ENCODE measurements at regions not wholly inside any gene's neighbourhood (a gene's known extent, or its start where the extent isn't known, plus 50 kb on each side); places are given as distances from the start of the nearest gene placed in this dataset.

DNA sequence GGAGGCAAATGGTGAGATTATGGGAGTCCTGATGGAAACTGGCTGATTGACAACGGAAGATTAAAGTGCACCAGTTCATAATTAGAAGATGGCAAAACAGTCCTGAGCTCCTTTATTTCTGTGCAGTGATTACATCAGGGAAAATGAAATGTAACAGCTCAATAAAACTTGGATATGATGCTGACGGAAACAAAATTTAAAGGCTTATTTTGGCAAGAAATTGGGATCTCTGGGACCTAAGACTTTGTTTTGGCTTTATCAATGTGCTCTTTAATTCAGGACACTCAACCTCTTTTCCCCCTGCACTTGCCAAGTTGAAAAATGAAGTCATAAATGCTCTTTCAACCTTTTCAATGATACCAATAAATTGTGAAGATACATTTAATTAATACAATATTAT is 226.8 kb downstream of the C6orf118 start:
- DNase-seq (ENCODE audit: low read depth in 3 of 3) = no peak

DNA sequence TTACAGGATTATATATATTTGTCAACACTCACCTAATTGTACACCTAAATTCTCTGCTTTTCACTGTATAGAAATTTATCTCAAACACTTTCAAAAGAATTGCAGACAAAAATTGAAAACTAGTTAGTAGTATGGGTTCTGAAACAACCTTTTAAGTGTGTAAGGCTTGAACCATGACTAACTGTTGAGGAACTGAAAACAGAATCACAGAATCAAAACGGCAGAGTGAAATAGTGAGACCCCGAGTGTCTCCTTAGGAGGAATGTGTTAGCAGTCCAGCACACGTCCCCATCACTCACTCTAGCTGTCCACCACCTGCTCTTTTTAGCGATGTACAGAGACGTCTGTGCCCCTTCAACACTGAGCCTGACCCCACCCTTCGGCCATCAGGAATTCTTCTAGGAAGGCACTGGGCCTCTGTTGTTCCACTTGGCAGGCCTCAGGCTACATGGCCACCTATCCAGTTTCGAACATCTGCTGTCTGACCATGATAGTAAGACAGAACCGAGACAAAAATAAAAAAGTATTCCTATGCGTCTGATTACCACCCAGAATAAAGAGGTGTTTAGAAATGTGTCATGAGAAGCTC is 227.4 kb downstream of the C6orf118 start:
- no peak for DNase-seq (ENCODE audit: low read depth in 3 of 3)

DNA sequence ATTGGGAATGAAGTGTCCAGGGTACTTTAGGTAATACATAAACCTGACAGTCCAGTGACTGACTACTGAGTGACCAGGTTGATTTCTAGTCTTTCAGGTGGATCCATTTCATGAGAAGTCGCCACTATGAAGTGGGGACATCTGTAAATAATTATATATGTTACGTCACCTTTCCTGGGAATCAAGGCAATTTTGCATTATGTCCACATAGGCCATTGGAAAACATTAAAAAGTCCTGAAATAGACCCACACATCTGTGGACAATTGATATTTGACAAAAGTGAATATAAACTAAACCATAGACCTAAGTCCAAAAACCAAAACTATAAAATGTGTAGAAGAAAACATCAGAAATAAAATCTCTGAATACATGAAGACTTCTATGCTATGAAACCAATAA is 231.5 kb downstream of the C6orf118 start:
- DNase-seq (ENCODE audit: low read depth in 3 of 3) = no peak

DNA sequence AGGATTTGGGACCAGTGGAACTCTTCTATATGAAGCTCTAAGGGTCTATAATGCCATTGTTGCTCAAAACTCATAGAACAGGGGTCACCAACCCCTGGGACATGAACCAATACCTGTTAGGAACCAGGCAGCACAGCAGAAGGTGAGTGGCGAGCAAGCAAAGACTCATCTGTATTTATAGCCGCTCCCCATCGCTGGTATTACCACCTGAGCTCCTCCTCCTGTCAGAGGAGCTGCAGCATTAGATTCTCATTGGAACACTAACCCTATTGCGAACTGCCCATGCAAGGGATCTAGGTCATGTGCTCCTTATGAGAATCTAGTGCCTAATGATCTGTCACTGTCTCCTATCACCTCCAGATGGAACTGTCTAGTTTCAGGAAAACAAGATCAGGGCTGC is 237.5 kb downstream of the C6orf118 start:
- no peak for DNase-seq (ENCODE audit: low read depth in 3 of 3)

DNA sequence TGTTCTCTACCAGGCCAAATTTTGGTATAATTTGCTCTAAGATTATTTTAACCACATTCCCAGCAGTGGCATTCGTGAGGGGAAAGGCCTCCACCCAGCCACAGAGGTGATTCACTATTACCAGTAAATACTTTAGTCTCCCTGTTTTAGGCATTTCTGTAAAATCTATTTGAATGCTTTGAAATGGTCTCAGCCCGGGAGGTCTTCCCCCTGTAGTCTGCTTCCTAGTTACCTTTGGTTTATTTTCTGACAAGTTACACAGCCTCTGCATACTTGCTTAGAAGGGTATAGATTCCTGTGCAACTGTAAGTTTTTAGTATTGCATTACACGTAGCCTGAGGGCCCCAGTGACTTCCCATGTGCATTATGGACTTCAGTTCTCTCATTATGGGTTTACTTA is 248.7 kb downstream of the C6orf118 start:
- DNase-seq (ENCODE audit: low read depth in 3 of 3) = no peak

DNA sequence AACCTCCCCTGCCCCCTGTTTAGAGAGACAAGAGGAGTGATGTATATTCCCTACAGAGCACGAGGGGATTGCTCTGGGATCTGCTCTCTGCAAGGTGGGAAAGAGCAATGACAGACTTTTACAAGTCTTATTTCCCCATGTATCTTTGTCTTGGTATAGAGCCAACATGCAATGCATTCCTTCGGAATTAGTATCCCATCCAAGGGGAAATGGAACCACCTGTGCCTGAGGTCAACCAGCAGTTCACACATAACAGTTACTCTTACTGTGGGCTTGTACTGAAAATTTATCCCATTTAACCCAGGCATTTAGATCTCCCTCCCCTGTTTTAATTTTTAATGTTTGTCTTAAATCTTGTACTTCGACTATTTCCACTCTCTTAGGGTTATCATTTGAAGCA is 250.4 kb downstream of the C6orf118 start:
- DNase-seq (ENCODE audit: low read depth in 3 of 3) = no peak

DNA sequence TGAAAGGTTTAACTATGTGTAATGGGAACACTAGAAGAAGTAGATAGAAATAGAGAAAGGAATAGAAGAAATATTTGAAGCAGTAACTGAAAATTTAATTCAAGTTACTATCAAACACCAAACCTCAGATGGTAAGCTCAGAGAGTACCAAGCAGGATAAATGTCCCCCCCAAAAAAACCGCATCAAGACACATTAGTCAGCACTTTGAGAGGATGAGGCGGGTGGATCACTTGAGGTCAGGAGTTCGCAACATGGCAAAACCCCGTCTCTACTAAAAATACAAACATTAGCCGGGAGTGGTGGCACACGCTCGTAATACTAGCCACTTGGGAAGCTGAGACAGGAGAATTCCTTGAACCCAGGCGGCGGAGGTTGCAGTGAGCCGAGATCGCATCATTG is 253.1 kb downstream of the C6orf118 start:
- no peak for DNase-seq (ENCODE audit: low read depth in 3 of 3)

DNA sequence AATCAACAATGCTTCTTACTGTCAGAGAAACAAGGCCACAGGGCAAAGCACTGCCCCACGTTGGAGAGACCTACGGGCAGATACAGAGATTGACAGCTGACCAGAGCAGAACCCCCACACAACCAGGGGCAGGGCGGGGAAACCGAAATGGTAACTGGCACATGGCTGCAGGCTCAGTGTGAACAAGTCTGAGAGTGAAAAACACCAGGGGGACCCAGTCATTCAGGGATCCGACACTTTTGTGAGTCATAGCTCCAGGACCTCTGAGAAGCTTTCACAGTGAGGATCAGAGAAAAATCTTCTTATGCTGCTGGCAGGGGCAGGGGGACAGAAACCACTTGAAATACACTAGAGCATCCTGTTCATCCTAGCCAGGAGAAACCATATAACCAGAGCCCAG is 254.2 kb downstream of the C6orf118 start:
- no peak for DNase-seq (ENCODE audit: low read depth in 3 of 3)

DNA sequence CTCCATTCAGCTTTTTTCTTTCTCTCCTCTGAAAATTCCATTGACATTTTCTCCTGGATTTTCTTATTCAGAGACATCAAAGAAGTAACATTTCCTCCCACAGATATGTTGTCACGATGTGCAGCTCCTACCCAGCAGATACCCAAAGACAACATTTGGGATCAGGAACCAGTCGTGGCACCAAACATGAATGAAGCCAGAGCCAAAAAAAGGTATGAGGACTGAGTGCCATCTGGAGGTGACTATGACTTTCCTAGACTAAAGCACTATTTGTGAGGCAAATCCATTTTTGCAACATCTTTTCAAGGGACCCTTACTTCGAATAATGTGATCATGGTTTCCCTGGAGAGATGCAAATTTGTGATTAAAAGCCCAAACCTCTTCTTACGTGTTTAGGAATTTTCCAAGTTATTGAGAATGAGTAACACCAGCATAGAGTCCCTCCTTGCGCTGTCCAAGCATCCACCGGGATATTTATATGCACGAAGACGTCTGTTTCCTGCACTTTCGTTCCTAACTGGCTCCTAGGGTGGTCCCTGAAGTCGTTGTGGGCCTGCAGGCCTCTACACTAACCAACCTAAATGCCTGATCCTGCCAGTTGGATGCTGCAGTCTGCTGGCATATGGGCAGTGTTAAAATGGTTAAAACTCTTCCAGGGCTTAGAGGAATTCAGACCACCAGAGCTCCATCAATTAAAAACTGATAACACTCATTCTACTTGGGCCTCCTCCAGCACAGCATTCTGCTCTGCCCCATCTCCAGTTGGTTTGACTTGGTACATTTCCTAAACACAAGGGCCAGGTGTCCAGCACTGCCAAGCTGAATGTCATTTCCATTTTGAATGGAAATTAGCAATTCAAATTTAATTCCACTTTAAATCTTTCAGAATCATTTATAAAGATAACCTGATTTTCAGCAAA is 256.6 kb downstream of the C6orf118 start:
- DNase-seq (ENCODE audit: low read depth in 3 of 3) = no peak

DNA sequence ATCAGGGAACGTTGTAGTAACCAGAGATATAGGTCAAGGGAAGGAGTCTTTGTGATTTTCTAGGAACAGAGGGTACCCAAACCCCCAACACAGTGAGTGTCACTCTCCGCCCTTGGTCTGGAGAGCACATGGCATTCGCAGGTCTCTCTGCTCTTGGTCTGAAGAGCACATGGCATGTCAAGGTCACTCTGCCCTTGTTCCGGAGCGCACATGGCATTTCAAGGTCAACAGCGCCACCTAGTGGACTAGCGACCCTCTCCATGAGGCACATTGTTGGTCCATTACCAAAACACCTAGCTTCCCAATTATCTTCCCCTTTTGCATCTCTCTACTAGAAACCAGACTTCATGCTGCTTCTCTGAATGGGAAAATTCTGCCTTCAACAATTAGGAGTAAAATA is 260.0 kb downstream of the C6orf118 start:
- DNase-seq (ENCODE audit: low read depth in 3 of 3) = no peak

DNA sequence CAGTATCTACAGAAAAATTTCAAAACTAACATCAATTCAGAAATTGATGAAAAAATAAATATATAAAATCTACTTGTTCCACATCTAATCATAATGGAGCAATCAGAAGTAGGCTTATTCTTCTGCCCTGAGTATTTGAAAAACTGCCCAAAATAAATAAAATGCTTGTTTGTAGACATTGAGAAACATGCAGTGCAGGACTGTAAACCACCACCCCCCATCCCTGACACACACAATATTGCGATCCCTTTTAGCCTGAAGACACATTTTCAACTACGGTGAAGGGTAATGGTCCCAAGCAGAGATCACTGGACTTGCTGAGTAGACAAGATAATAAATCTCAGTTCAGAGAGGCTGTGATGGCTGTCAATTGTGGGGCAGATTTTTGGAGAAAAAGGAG is 261.5 kb downstream of the C6orf118 start:
- no peak for DNase-seq (ENCODE audit: low read depth in 3 of 3)

DNA sequence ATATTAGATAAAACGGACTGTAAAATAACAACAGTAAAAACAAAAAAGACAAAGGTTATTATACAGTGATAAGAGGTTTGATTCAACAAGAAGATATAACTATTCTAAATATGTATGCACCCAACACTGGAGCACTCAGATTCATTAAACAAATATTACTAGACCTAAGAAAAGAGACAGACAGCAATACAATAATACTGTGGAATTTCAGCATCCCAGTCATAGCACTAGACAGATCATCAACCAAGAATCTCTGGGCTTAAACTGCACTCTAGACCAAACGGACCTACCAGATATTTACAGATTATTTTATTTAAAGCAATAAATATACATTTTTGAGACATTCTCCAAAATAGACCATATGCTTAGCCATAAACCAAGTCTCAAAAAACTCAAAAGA is 263.8 kb downstream of the C6orf118 start:
- DNase-seq (ENCODE audit: low read depth in 3 of 3) = no peak

DNA sequence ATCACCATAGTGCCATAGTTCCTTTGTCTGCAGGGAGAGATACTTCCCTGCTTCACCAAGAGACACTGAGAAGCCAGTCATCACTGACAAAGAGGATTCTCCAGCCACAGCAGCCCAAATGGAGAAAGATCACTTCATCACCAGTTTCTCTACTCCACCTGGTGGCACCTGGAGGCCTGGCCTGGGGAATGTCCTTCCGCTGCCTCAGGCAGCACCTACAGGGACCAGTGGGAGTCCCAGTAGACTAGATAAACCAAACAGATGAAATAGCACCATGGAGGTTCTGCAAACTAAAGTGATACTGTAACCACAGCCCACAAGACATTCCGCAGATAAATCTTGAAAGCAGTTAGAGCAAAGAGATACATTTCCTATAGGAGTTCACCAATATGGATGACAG is 266.5 kb downstream of the C6orf118 start:
- DNase-seq (ENCODE audit: low read depth in 3 of 3) = no peak

DNA sequence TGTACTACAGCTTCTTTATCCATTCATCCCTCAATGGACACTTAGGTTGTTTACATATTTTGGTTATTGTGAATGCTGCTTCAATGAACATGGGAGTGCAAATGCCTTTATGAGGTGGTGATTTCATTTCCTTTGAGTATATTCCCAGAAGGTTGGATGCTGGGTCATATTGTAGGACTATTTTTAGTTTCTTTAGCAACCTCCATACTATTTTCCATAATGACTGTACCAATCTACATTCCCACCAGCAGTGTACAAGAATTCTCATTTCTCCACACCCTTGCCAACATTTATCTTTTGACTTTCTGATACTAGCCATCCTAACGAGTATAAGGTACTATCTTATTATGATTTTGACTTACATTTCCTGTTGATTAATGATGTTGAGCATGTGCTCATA is 269.0 kb downstream of the C6orf118 start:
- DNase-seq (ENCODE audit: low read depth in 3 of 3) = no peak

DNA sequence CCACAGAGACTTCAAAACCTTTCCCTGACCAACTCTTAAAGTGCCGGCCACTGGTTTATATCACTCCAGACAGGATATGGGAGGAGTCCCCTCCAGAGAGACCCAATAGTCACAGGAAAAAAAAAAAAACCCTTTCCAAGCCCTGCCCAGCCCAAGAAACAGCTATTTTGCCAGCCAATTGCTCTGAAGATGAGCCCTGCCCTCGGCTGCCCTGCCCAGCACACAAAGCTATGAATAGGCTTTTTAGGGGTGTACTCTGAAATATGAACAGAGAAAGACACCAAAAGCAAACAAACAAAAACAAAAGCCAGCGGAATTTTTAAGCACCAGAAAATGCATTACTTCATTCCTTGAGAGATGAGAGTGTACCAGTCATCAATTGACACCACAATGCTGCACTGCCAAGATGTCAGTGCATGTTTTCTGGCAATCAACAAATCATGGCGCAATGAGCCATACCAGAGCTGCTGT is 275.1 kb downstream of the C6orf118 start:
- no peak for DNase-seq (ENCODE audit: low read depth in 3 of 3)

DNA sequence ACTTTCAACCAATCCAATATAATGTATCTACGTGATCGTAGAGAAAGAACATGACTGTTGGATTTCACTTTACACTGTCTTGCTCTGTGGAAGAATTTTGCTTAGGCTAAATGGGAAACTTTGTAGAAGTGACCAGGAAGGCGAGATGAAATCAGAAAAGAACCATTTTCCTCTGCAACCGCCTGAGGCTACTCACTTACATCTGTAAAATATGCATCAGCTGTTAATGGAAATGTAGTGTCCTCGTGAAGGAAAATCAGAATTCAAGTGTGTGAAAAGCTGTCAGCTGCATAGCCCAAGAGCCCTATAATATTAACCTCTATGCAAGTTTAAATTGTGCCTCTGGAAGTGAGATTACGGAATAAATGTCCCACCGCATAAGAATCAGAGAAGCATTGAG is 277.9 kb downstream of the C6orf118 start:
- no peak for DNase-seq (ENCODE audit: low read depth in 3 of 3)

DNA sequence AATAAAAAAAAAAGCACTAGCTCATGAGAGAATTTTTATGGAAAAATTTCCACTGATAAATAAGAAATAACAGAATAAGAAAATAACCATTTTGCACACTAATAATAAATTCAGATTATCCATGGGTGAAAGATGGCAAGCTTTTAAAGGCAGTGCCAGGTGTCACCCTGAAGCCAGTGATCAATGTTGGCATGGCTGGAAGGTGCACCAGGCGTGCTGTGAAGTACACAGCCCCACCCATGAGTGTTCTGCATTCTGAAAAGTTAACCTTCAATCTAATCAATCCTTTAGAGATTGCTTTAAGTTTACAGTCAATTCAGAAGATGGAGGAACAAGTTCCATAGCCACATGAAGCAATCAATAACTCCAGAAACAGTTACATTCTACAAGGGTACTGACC is 284.4 kb downstream of the C6orf118 start:
- no peak for DNase-seq (ENCODE audit: low read depth in 3 of 3)

DNA sequence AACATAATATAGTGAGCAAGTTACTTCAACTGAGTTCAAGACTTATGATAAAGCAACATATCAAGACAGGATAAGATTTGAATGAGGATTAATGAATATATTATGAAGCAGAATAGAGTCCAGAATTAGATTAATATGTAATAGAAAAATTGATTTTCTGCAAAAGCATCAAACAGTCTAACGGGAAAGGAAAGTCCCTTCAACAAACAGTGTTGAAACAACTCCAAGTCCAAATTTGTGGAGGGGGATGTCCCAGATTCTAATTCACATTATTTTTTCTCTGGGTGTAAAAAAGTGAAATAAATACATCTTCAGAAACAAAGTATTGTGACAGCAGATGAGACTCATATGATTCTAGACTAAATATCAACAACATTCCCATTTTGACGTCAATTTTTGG is 289.7 kb downstream of the C6orf118 start:
- DNase-seq (ENCODE audit: low read depth in 3 of 3) = no peak

DNA sequence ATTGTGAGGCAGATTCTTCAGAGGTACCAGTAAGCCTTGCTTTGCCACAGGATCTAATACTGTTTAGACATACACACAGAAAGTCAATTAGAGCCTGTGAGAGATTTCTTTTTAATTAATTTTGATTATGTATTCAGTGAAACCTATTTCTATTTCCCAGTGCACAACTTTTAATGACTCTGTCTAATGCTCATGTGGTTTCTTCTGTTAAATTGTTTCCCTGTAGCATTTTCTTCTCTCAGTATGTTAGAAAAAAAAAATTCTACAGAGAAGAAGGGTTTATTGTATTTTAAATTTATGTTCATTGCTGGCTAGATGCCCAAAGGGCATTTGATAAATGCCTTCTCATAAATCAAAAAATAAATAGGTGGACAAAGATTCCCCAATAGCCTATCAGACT is 293.7 kb downstream of the C6orf118 start:
- DNase-seq (ENCODE audit: low read depth in 3 of 3) = no peak

DNA sequence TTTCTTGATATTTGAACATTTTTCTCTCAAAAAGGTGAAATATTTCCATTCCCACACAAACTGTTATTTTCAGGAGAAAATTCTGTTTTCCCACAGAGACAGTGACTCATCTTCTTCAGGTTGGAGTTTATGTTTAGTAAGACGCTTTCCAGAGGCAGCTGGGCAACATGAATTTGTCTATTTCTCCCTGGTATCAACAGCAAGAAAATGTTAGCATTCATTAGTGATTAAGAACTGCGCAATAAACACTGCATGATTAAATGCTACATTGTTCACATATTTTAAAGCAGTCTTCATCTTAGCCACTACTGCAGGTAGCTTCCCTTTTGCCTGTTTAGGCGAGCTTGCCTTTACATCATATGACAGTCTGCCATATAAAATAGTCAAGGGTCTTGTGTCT is 295.7 kb downstream of the C6orf118 start:
- DNase-seq (ENCODE audit: low read depth in 3 of 3) = no peak

DNA sequence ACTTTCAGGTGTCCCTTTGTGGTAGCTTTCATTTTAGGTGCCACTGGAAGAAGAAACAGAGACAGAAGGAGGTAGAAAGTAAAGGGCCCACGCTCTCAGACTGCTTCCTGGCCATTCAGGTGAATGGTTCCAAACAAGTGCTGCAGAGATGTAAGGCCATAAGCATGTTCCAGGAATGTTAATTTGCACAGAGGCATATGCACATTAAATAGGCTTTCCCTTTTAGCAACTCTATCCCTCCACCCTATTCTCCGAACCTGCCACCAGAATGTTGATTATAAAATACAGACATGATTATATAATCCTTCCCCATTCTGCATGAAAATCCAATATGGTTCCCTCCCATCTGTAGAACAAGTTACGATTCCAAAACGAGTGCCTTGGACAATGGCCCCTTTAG is 297.2 kb downstream of the C6orf118 start:
- no peak for DNase-seq (ENCODE audit: low read depth in 3 of 3)

DNA sequence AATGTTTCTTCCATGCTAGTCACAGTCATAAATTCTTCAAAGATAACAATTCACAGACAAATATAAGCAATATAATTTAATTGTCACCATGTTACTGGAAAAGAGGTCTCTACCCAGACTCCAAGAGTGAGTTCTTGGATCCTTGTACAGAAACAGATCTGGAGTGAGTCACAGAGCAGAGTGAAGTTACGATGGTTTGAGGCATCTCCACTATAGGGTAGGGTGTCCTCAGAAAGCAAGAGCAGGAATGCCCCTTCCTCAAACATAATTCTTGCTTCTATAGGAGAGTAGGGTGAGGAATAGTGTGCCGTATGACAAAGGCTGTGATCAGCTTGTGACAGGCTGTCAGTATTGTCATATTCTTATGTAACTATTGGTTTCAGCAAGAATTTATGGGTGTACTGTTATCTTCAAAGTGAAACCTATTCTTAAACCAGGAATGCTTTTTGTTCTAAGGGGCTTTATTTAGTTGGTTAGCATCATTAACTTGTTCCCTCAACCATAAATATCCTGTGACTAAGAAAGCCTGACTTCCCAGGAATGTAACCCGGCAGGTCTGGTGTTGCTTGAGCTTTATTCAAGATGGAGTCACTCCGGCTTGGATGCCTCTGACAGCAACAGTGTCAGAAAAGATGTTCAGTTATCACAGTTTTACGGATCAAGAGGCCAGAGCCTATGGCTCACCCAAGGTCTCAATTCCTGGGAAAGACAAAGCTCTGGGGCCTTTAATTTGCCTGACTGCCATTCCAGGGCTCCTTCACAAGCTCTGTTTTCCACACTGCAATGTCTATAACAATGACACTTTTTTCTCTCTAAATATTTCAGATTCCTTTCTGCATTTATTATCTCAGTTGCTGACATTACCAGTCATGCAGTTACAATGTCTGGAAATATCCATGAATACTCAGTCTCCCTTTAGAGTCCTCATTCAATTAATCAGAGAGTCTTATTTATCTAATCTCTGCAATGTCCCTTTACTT is 298.6 kb downstream of the C6orf118 start:
- no peak for DNase-seq (ENCODE audit: low read depth in 3 of 3)
